ENCODE measurements at regions not wholly inside any gene's neighbourhood (a gene's known extent, or its start where the extent isn't known, plus 50 kb on each side); places are given as distances from the start of the nearest gene placed in this dataset.

DNA sequence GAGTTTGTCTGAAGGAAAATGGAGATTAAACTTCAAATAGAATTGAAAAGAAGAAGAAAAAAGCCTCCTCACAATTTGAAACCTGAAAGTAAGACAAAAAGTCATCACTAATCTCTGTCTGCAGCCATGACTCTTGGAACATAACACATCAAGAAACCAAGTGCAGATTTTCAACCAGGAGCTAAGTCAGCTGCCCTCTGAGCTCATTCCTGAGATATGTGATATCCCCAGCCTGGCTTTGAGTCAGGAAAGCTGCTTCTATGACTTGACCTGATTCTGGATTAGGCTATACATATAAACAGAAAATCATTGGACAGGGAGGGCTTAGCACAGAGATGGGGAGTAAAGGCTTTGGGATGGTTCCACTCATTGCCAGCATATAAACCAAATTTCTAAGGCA is 891.4 kb downstream of the TFAP2A start:
- peak; percentile 78 for DNase-seq (ENCODE audit: low read depth)

DNA sequence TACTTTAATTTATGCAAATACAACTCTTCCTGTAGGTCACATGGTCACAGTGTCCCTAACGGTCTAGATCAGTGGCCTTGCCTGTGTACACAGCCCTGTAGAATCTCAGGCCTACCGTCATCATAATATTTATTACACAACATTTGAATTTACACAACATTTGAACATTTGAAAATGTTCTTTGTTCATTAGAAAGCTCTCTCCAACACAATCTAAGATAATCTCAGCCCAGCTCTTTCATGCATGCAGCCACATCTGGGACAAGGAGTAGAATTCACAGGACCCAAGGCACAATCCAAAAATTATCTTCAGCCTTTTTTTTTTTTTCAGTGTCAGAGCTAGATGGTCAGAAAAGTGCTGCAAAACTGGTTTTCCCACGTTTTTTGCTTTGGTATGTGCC is 892.8 kb downstream of the TFAP2A start:
- DNase-seq (ENCODE audit: low read depth) = no peak

DNA sequence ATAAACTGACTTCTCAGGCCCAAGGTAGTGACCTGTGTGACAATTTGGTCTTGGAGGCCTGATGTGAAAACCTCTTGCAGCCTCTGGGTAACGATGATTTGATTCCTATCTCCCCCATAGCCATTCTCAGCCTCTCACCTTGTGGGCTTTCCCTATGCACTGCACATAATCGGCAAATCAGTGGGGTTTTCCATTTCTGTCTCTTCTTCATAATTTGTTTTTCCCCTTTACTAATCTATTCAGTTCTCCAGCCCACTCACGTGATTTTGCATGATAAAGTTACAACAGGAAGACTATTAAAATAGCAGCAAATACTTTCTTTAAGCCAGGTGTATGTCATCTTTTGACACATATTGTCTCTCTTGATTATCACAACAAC is 893.7 kb downstream of the TFAP2A start:
- DNase-seq (ENCODE audit: low read depth) = no peak

DNA sequence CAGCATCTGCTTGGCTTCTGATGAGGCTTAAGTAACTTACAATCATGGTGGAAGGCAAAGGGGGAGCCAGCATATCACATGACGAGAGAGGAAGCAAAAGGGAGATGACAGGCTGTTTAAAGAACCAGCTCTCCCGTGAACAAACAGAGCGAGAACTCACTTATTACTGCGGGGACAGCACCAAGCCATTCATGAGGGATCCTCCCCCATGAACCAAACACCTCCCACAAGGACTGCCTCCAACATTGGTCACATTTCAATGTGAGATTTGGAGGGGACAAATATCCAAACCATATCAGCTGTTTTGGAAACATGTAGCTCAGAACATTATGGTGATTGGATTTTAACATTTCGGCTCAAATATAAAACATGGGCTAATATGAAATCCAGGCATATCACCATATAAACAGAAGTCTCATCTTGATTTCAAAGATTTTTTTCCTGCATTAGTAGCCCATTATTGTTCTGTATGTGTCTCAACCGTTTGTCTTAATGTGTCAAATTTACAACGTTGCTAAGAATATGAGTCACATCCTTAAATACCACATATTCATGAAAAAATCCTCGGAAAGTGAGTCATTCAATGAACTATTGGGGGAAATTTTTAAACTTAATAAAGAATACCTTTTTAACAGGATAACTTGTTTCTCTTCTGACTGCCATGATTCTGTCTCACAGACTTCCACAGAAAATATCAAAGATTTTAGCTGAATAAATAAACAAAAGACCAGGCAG is 894.3 kb downstream of the TFAP2A start:
- peak; percentile 38 for DNase-seq (ENCODE audit: low read depth)

DNA sequence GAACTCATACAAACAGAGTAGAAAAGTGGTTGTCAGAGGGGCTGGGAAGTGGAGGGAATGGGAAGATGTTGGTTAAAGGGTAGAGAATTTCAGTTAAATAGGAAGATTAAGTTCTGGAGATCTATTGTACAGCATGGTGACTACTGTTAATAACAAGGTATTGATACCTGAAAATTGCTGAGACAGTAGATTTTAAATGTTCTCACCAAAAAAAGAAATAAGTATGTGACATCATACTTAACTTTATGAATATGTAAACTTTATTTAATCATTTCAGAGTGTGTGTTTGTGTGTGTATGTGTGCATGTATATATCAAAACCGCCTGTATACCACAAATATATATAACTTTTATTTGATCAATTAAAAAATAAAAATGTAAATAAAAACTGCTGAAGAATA is 896.4 kb downstream of the TFAP2A start:
- DNase-seq (ENCODE audit: low read depth) = no peak

DNA sequence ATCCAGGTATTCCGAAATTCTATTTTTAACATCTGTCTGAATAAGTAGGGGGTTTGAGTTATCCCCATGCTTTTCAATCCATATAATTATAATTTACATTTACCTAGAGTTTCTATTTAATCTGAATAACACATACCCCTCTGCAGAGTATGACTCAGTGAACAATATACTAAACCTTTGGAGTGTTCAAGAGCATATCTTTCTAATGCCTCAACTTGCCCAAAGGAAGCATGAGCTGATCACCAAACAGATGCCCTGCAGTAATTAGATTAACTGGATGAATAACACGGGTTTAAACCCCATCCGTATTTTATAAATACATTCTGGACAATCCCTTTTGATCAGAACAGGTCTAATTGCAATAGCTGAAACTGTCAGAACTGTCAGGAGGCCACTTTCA is 897.1 kb downstream of the TFAP2A start:
- DNase-seq (ENCODE audit: low read depth) = no peak

DNA sequence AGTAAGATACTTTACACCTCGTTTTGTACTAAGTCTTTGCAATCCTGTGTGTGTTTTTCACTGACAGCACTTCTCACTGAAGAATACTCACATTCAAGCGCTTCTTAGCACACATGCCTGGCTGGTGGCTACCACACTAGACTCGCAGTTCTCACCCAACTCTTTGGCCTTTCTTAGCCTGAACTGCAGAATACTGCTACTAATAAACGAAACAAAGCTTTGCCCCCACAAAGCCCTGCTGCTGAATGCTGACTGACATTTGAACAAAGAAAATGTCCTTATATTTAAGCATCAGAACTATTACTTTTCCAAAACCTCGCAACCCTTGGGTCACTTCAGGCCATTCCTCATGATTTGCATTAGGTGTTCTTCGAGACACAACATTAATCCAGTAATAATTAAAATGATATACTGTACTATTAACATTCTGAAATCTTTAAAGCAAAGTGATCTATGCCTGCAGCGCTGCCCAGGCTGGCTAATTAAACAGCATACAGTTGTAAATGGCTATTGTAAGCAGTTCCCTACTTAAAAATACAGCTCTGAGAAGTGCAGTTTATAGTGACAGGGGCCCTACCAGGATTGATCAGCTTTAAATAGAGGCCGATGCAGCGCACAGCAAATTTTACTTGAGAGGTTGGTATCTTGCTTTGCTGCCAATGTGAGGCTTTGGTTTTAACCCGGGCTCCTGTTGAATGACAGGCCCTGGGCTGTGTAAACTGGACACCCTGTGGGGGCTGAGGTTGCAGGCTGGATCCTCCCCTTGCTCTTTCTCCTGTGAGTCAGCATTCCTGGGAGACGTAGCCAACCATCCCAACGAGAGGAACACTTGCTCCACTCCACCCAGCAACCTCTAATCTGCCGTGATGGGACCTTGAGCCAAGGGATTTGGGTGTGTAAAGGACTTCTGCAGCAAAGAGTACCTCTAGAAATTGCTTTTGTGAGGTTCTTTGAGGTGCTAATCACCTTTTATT is 899.0 kb downstream of the TFAP2A start:
- DNase-seq (ENCODE audit: low read depth) = peak; percentile 18

DNA sequence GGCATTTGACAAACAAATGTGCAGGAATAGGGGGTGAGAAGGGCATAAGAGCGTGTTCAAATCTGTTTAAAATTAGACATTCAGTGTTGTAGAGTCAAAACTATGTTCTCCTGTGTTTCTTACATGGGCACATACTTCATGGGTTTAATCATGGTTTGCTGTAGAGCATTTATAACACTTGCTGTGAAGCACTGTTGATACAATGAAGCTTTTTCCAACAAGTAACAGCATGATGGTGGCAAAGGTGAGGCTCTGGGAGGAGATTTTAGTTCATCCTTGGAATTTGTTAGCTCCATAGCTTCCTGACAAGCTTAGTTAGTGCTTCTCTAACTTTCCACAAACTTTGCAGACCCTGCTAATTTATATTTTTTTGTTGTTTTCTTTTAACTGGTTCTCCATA is 900.7 kb downstream of the TFAP2A start:
- DNase-seq (ENCODE audit: low read depth) = no peak

DNA sequence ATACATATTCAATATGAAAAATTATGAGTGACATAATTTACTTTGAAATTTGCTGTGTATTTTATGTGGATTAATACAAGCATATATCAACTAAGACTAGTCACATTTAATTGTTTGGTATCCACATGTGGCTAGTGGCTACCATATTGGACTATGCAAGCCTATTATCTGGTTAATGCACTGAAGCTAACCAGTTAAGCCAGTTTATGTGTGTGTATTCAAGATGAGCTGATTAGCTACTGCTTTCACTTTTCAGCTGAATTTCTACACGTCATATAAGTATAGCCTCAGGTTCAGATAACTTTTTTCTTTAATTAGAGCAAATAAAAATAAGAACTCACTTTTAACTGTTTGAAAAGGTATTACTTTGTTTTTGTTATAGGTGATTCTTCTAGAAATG is 903.7 kb downstream of the TFAP2A start:
- no peak for DNase-seq (ENCODE audit: low read depth)

DNA sequence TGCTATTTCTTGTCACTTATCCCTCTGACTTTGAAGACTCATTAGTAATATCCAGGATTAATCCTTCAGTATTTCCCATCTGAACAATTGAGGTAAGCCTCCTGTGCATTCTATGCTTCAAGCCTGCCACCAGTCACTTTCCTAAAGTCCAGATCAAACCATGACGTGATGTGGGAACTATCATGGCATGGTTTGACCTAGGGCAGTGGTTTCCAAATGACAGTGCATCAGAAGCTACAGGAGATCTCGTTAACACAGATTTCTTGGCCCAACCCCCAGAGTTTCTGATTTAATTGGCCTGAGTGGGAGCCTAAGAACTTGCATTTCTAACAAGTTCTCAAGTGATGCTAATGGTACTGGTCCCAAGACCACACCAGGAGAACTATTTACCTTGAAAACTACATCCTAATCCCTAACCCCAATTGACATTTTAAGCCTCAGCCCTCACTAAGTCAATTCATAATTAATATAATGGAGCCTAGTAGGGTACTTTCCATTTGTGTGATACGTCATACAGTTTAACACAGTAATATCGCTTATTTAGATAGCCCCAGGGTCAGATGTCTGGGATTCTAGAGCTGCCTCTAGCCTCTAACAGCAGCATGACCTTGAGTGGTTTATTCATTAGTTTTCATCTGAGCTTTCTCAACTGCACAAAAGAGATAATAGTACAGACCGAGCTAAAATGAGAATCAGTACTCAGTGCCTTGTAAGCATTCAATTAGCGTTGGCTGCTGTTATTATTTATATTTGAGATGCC is 907.6 kb downstream of the TFAP2A start:
- DNase-seq (ENCODE audit: low read depth) = no peak

DNA sequence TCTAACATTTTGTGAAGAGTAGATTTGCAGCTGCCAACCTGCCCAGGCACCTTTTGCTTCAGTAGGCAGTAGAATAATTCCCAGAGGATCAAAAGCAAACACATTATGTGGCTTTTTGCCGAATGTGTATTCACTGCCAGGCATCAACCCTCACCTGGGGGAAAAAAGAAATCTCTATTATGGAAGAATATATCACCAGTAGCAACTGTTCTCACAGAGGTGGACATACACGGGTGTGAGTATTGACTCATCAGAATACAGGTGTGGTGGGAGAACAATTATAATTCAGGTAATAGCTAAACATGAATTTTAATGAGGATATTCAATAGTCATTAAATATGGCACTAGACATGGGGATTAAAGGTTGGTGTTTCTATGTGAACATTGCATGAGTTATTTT is 910.7 kb downstream of the TFAP2A start:
- no peak for DNase-seq (ENCODE audit: low read depth)

DNA sequence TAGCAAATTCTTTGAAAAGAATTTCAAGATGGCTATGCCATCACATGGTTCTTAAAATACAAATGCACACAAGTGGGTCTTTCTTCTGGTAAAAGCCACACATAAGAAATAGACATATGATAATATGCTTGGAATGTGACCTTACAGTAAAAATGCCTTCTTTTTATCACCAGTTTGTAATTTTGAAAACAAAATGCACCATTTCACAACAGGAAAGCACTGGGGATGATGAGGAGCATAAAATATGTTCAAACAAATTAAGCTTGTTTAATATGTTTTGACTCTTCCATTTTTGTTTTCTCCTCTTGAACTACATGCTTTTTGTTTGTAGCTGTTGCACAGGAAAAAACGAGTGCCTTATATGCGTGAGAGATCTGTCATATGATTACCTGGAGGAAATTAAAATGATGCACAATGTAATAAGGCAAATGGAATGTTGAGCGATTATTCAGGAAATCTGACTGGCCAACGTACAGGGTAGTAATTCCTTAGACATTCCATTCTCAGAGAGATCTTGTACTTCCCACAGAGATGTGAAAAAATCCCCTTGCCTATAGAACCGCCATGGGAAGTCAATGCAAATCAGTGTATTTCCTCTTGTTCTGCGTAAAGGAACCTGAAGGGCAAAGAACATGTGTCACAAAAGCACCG is 911.6 kb downstream of the TFAP2A start:
- no peak for DNase-seq (ENCODE audit: low read depth)

DNA sequence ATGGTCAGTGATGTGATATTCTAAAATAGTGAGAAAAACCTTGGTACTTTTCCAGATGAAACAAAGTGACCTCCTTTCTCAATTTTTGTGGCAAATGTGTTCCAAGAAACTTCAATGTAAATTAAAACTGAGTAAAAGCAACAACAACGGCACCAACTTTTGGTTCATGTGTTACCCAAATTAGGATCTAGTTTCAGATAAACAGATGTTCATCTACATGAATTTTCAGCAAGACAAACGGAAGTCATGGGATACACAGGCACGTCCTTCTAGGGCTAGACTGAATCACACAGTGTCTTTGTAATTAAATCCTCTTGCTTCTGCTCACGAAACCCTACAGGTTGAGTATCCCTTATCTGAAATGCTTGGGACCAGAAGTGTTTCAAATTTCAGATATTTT is 915.2 kb downstream of the TFAP2A start:
- no peak for DNase-seq (ENCODE audit: low read depth)

DNA sequence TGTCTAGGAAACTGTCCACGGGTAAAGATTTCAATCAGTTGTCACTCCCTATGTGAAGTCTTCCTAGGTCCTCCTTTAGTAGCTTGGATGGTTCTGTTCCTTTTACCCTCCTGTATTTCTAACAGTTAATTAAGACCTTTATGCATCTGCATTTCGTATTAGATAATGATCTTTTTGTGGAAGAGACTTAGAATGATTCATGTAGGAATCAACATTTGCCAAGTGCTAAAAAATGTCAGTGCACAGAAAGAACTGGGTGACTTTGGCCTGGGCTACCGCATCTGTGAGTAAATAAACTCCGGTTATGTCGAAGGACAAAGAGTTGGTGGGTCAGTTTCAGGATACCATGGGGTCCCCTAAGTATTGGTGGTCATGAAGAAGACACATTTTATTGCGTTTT is 918.0 kb downstream of the TFAP2A start:
- DNase-seq (ENCODE audit: low read depth) = no peak

DNA sequence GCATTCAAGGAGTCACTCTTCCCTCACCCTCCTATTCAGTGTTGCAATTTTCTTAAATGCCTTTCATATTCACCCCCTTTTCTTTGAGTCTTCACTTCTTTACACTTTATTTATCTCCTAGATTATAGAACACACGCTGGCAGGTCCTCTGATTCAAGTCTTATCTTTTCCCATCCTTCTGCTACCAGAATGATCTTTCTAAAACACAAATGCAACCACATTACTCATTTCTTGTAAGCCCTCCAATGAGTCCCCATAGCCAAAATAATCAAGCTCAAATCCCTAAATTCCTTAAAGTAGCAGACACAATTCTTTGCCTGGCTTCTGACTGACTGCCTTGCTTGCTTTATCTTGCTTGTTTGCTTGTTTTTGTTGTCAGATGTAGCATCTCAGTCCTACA is 920.0 kb downstream of the TFAP2A start:
- peak; percentile 41 for DNase-seq (ENCODE audit: low read depth)

DNA sequence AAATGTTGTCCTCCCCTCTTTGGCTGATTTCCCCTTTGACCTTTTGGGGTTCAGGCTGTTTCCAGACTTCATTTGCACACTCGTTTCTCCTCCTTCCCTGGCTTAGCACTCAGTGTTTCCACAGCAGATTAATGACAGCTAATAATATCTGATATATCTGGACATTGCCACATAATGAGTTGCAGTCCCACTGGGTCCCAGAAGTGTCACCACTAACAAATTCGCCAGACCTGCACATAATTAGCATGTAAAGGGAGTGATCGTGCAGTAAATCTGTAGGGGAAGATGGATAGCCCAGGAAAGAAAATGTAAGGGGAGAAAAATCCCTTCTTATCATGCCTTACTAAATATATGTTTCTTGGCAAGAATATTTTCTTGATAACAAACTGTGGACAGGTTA is 922.1 kb downstream of the TFAP2A start:
- no peak for DNase-seq (ENCODE audit: low read depth)

DNA sequence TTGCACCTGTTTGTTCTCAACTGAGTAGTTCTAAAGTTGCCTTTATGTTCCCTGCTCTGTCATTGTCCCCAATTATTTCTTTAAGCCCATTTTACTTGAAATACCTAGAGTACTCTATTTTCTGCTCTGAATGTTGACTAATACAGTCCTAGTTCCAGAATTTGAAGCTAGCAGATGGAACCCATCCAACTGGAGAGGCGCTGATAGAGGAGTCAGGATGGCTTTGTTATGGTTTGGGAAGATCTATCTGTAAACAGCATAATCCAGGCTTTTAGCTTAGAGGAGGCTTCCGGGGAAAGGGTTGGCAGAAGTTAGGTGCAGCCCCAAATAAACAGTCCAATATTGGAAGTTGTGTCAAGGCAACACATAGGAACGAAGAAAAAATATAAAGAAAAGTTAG is 927.7 kb downstream of the TFAP2A start:
- DNase-seq (ENCODE audit: low read depth) = no peak

DNA sequence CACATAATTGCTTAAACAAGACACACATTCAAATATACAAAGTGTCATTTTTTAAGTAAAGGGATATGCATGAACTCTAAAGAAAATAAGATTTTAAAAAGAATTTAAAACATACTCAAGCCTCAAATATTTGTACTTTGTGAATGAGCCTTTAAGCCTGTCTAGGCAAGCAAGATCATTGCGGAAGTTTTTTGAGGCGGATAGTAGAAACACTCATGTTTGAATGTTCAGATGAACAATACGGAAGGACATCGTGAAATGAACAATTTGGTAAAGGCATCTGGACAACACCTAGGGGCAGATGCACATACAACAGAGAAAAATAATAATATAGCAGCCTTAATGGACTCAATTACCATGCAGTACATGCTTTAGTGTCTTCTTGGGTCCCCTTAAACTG is 928.9 kb downstream of the TFAP2A start:
- DNase-seq (ENCODE audit: low read depth) = no peak

DNA sequence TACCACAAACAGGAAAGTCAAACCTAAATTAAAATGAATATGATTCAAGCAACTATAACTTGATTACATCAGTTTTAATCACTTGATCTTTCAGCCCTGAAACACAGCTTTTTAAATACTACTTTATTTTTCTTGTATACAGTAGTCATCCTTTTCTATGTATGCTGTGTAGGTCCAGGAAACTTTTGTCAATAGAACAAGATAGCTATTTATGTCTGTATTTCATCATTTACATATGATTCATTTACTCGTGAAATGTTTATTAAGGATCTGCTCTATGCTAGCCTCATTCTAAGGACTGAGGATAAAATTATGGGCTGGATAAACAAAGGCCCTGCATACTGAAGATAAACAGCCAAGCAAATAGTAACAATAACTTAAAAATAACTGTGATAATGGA is 930.2 kb downstream of the TFAP2A start:
- no peak for DNase-seq (ENCODE audit: low read depth)

DNA sequence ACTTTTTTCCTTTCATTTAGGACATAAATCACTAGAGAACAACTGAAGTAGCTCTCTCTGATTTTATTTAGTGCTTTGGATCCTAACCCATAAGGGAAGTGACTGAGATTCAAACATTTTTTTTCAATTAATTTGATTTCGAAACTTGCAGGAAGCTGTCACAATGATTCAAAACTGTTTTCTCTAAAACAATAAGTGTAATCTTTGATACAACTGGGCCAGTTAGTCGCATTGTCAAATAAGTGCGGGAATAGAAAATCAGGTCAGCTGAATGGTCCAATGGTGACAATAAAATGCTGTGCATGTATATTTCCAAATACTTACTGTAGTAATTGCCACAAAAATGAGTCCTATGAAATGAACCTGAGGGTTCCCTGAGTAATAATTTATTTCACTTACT is 930.8 kb downstream of the TFAP2A start:
- no peak for DNase-seq (ENCODE audit: low read depth)

DNA sequence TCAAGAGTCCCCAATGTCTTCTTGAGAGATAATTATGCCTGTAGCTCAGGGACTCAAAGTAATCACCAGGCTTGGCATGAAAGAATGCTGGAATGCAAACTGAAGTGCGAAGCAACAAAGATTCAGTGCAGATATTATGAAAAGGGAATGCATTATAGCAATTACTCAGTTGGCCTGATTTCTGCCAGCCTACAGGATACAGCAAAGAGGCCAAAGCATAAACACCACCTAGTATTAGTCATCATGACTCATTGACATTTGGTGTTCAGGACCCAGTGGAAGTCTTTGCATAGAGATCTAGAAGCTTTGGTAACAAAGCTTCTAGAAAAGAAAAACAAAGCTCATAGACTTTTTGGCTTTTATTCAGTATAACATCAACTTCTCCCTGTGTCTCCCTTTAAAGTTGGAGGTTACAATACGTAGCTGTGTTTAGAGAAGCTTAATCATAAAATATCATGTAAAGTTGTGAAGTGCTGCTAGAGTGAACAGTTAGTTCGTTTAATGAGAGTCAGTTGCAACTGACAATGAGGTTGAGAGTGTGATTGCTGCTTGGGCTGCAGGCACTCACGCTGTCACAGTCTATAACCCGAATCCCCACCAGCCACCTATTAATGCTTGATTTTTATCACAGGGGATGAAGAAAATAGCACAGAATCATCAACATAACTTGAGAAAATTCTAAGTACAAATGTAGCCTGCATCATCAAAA is 932.7 kb downstream of the TFAP2A start:
- DNase-seq (ENCODE audit: low read depth) = peak; percentile 80
